Suprapubic skin (tissue), 4 donors: ENCODE measurements at regions not wholly inside any gene's neighbourhood (a gene's known extent, or its start where the extent isn't known, plus 50 kb on each side); places are given as distances from the start of the nearest gene placed in this dataset.
"Not testable (repeated sequence)": the region's sequence is repeated elsewhere in the genome, so short reads cannot be mapped to it uniquely, and the experiment has no call there.

ENCODE experiments used
- DNase-seq, 2 donors: peaks; one replicate each; pipeline ENCODE4 v3.0.0-alpha.2; 2019; ENCODE audit warnings: low spot score in 2 of 2
- H3K27ac ChIP-seq: fragments of 200-600 bp; sonication (generic); one replicate; pipeline ENCODE4 v1.5.1; 2019
- H3K27me3 ChIP-seq: fragments of 200-600 bp; sonication (generic); one replicate; pipeline ENCODE4 v1.5.1; 2019
- H3K36me3 ChIP-seq: fragments of 200-600 bp; sonication (generic); one replicate; pipeline ENCODE4 v1.5.1; 2019
- H3K4me1 ChIP-seq: fragments of 200-600 bp; sonication (generic); one replicate; pipeline ENCODE4 v1.5.1; 2019
- H3K4me3 ChIP-seq: fragments of 200-600 bp; sonication (generic); one replicate; pipeline ENCODE4 v1.5.1; 2019; ENCODE audit warnings: mild to moderate bottlenecking
- H3K9me3 ChIP-seq: fragments of 200-600 bp; sonication (generic); one replicate; pipeline ENCODE4 v1.5.1; 2019
- EP300 ChIP-seq: sonication (generic); formaldehyde crosslinking; IDR thresholded peaks from one replicate; pipeline ENCODE4 v1.6.1; 2017; ENCODE audit warnings: antibody characterized with exemption
- POLR2A ChIP-seq, 2 donors: fragments of 450-650 bp; IDR thresholded peaks; one replicate each; pipeline ENCODE4 v1.6.1; 2017; ENCODE audit warnings: antibody characterized with exemption in 2 of 2, mild to moderate bottlenecking in 2 of 2, moderate library complexity in 2 of 2
- POLR2AphosphoS5 ChIP-seq, 3 donors: sonication (generic); formaldehyde crosslinking; IDR thresholded peaks; one replicate each; pipeline ENCODE4 v1.6.1; 2017; ENCODE audit warnings: antibody characterized with exemption in 3 of 3
- WGBS: methylation state at CpG from one replicate; pipeline ENCODE4 v1.1.5; 2018; 5-methylcytosine and 5-hydroxymethylcytosine counted together
- TF ChIP-seq, protein P1 (sequence below), 2 donors: fragments of 200-600 bp in 1 of 2; fragments of 450-650 bp in 1 of 2; sonication (generic) in 1 of 2; IDR thresholded peaks; one replicate each; pipeline ENCODE4 v1.5.1; 2016 to 2019; ENCODE audit warnings: antibody characterized with exemption in 2 of 2, mild to moderate bottlenecking in 1 of 2, moderate library complexity in 1 of 2

DNA sequence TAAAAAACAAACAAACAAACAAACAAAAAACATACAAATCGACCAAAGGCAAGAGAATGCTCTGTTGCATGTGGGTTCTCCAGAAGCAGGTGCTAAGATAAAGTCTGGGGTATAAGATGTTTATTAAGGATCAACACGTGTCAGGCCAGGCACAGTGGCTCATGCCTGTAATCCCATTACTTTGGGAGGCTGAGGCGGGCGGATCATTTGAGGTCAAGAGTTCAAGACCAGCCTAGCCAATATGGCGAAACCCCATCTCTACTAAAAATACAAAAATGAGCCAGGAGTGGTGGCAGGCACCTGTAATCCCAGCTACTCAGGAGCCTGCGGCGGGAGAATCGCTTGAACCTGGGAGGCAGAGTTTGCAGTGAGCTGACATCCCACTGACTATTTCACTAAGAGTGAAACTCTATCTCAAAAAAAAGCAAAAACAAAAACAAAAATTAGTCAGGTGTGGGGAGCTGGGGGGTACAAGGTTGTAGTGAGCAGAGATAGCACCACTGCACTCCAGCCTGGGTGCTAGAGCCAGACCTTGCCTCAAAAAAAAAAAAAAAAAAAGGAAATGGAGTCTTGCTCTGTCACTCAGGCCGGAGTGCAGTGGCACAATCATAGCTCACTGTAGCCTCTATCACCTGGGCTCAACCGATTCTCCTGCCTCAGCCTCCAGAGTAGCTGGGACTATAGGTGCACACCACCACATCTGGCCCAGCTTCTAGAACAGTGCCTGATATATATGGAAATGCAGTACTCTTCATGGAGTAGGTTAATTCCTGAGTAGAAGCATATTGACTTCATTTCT lies 86.8 kb upstream of the JARID2 start:
- Histone ChIP-seq H3K36me3 (no peaks in the 10 kb centered on the region), H3K9me3 (no peaks in the 10 kb centered on the region), H3K27me3 (no peaks in the 10 kb centered on the region), H3K4me3 (no peak overlapping the region), H3K4me1 (peaks cover 4% of the 10 kb centered on the region), H3K27ac (no peak overlapping the region)
- no peak for DNase-seq
- TF ChIP-seq EP300 (no peak), POLR2A (IDR thresholded peaks at IDR 0.05) (no peak), POLR2AphosphoS5 (IDR thresholded peaks at IDR 0.05) (no peak)
- TF ChIP-seq, protein P1, sequence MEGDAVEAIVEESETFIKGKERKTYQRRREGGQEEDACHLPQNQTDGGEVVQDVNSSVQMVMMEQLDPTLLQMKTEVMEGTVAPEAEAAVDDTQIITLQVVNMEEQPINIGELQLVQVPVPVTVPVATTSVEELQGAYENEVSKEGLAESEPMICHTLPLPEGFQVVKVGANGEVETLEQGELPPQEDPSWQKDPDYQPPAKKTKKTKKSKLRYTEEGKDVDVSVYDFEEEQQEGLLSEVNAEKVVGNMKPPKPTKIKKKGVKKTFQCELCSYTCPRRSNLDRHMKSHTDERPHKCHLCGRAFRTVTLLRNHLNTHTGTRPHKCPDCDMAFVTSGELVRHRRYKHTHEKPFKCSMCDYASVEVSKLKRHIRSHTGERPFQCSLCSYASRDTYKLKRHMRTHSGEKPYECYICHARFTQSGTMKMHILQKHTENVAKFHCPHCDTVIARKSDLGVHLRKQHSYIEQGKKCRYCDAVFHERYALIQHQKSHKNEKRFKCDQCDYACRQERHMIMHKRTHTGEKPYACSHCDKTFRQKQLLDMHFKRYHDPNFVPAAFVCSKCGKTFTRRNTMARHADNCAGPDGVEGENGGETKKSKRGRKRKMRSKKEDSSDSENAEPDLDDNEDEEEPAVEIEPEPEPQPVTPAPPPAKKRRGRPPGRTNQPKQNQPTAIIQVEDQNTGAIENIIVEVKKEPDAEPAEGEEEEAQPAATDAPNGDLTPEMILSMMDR (IDR thresholded peaks at IDR 0.05): no peak
- WGBS: 90% methylated on average over 10 of the region's 10 CpGs

DNA sequence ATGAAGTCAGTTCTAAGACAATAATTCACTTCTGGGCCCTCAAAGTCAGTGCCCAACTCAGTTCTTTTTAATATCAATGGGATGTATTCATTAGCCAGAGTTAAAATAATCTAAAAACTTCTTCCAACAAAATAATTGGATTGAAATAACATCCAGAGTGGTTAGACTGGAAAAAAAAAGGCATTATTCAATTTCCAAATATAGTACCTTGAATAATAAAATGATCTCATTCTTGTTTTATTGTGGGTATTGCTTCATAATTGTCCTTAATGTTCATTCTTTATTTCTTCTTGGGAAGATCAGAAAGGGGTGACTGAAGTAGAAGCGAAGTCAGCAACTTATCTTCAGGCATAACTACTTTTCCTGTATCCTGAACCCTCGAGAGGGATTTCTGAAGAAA lies 85.1 kb upstream of the JARID2 start:
- Histone ChIP-seq H3K4me3 (no peak overlapping the region), H3K27ac (no peak overlapping the region), H3K9me3 (no peaks in the 10 kb centered on the region), H3K36me3 (no peaks in the 10 kb centered on the region), H3K4me1 (peaks cover 4% of the 10 kb centered on the region), H3K27me3 (no peaks in the 10 kb centered on the region)
- TF ChIP-seq POLR2A (IDR thresholded peaks at IDR 0.05): no peak
- TF ChIP-seq EP300: no peak
- TF ChIP-seq, protein P1 (IDR thresholded peaks at IDR 0.05): no peak
- DNase-seq: no peak
- WGBS: 47% methylated on average over 2 of the region's 2 CpGs

GRCh38 chr6:15164855-15165254 lies 81.0 kb upstream of the JARID2 start:
- H3K36me3 ChIP-seq, H3K4me1 ChIP-seq, H3K27ac ChIP-seq, DNase-seq, H3K27me3 ChIP-seq, H3K9me3 ChIP-seq, H3K4me3 ChIP-seq: not testable (repeated sequence)
- 96% methylated on average over 6 of the region's 6 CpGs for WGBS

GRCh38 chr6:15166121-15166520 lies 79.7 kb upstream of the JARID2 start:
- H3K9me3 ChIP-seq: no peaks in the 10 kb centered on the region

GRCh38 chr6:15170126-15170525 lies 75.7 kb upstream of the JARID2 start:
- Histone ChIP-seq H3K9me3 (no peaks in the 10 kb centered on the region), H3K4me3 (no peak overlapping the region), H3K27me3 (no peaks in the 10 kb centered on the region), H3K36me3 (no peaks in the 10 kb centered on the region), H3K27ac (no peak overlapping the region), H3K4me1 (no peaks in the 10 kb centered on the region)
- TF ChIP-seq, protein P1 (IDR thresholded peaks at IDR 0.05): no peak
- TF ChIP-seq POLR2A (IDR thresholded peaks at IDR 0.05) (no peak), EP300 (no peak), POLR2AphosphoS5 (IDR thresholded peaks at IDR 0.05) (no peak)
- no peak for DNase-seq
- 95% methylated on average over 8 of the region's 8 CpGs for WGBS

More at GRCh38 chr6:15166121-15166520, 79.7 kb upstream of the JARID2 start:
- 77% methylated on average over 5 of the region's 5 CpGs for WGBS
- Histone ChIP-seq H3K27me3 (no peaks in the 10 kb centered on the region), H3K27ac (no peak overlapping the region), H3K4me3 (no peak overlapping the region), H3K4me1 (peaks cover 4% of the 10 kb centered on the region), H3K36me3 (no peaks in the 10 kb centered on the region)
- TF ChIP-seq POLR2AphosphoS5 (IDR thresholded peaks at IDR 0.05) (no peak), EP300 (no peak), POLR2A (IDR thresholded peaks at IDR 0.05) (no peak)
- TF ChIP-seq, protein P1 (IDR thresholded peaks at IDR 0.05): no peak
- no peak for DNase-seq

DNA sequence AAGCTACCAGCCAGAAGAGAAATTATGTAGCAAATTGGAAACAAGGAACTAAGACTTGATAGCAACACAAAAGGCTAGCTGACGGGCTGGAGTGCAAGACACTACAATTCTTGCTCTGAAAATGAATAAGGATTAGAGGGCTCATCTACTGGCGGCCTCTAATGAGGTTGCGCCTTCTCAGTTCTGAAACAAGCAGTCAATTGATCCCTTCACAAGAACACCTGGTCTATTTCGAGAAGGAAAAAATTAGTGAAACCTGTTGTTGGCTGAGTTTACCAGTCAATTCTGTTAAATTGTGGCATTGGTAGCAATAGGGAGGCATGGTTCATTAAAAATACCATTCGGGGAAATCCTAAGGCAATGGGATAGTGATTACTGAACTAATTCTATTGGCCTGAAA lies 74.8 kb upstream of the JARID2 start:
- H3K4me1 ChIP-seq: no peaks in the 10 kb centered on the region
- H3K27ac ChIP-seq: no peak overlapping the region
- no peak for DNase-seq
- no peak overlapping the region for H3K4me3 ChIP-seq
- WGBS: 93% methylated on average over 5 of the region's 5 CpGs
- TF ChIP-seq, protein P1 (IDR thresholded peaks at IDR 0.05): no peak
- TF ChIP-seq POLR2A (IDR thresholded peaks at IDR 0.05): no peak
- no peak for TF ChIP-seq POLR2AphosphoS5 (IDR thresholded peaks at IDR 0.05)
- TF ChIP-seq EP300: no peak
- no peaks in the 10 kb centered on the region for H3K9me3 ChIP-seq
- no peaks in the 10 kb centered on the region for H3K27me3 ChIP-seq
- no peaks in the 10 kb centered on the region for H3K36me3 ChIP-seq
